ENCODE measurements at regions not wholly inside any gene's neighbourhood (a gene's known extent, or its start where the extent isn't known, plus 50 kb on each side); places are given as distances from the start of the nearest gene placed in this dataset.

DNA sequence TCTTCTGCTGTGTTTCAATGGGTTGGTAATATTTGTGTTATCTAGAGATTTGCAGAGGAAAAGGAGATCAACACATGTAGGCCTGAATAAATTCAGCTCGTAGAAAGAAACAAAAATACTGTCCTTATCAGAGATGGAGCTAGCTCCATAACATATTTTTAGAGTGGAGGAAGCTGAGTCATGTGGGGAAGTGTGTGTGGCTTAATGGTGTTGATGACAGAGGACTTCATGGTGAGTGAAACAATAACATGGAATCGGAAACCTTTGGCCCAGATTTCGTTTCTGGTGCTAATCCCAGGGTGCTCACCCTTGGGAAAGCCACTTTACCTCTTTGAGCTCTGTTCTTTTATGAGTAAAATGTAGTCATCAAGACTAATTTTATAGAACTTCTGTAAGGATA, 825.0 kb downstream of the TLR4 start:
- DNase-seq: no peak

- no peak for DNase-seq
Measured at GRCh38 chr9:118529624-118530214, 825.5 kb downstream of the TLR4 start.

GRCh38 chr9:118532592-118532991, 828.4 kb downstream of the TLR4 start:
- DNase-seq: no peak

DNA sequence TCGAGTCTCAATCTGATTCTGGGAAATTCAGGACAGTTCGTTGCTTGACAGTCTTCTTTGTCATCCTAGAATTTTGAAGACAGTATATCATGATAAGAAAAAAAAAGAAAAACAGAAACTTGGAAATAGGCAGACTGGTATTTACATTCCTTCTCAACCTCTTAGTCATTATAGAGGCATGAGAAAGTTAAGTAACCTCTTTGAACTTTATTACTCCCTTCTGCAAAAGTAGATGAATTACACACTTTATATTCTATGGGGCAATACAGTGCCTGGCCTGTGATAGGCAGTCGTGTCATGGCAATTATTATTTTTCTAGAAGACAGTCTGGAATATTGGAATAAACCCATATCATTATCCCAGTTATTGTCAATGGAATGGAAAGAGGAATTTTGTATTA, 828.9 kb downstream of the TLR4 start:
- DNase-seq: no peak

DNA sequence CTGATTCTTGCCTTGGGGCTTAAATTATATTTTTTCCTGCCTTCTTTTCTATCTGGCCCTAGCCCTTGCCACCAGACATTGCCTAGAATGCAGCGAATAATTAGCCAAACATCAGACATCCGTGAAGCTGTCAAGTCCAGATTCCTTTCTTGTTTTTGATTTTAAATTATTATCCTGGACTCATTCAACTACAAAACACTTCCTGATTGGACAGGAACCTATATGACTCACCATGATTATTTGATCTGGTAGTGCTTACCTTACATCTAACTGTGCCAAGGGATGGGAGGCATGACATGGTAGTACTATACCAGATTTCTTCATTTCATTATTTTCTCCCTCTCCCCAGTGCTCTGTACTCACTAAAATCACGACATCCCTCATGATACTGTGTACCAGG, 829.6 kb downstream of the TLR4 start:
- no peak for DNase-seq

DNA sequence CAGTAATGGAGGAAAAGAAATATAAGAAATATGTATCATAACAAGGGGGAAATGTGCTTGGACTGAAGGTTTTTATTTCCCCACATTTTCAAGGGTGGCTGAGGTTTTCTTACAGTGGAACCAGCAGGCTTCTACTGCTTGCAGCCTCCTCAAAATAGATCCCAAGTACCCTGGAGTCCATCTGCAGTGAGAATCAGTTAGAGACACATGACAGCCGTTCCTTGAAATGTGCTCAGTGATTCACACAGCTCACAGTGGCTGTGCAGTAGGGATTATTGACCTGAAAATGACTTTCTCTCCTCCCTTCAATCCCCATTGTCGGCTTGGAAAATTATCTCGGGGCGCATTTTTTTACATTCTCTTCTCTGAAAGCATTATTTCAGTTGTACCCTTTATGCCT, 832.0 kb downstream of the TLR4 start:
- no peak for DNase-seq

DNA sequence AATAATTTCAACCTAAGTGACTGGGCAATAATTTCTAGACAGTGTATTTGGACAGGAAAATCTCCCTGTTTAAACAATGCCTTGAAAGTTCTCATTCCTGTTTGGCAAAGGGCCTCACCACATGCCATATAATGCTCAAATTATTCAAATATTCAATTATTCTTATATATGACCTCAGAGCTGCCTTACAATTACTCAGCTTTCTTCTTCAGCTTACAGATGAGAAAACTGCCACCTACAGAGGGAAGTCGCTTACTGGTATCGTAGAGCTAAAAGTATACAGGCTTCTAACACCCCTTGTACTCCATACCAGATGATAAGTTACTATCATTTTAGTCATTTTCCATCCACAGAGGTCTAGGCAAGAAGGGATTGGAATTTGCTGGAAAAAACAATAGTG, 830.3 kb downstream of the BRINP1 start:
- no peak for DNase-seq

GRCh38 chr9:118553465-118553864, 815.8 kb downstream of the BRINP1 start:
- no peak for DNase-seq

- no peak for DNase-seq
Measured at GRCh38 chr9:118554987-118555386, 814.2 kb downstream of the BRINP1 start.

GRCh38 chr9:118558026-118558425, 811.2 kb downstream of the BRINP1 start:
- DNase-seq: no peak

- no peak for DNase-seq
Measured at GRCh38 chr9:118558891-118559290, 810.3 kb downstream of the BRINP1 start.

GRCh38 chr9:118561051-118561450, 808.2 kb downstream of the BRINP1 start:
- peak in 1 of 2 experiments; percentile 17 for DNase-seq

DNA sequence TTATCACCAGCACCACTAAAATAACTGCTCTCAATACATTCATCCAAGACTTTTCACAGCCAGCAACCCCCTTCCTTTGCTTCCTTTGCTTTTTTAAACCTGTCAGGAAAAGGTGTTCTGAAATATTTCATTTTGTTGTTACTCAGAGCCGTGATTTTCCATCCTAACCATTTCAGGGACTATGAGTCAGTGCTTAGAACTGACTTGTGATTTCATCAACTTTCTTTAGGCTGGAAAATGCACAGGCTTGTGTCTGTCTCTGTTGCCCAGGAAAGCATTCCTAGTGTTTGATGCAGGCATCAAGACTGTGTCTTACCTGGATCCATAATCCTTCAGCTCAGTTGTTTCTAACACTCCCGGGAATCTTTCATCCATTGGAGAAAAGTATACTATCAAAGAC, 805.6 kb downstream of the BRINP1 start:
- no peak for DNase-seq

DNA sequence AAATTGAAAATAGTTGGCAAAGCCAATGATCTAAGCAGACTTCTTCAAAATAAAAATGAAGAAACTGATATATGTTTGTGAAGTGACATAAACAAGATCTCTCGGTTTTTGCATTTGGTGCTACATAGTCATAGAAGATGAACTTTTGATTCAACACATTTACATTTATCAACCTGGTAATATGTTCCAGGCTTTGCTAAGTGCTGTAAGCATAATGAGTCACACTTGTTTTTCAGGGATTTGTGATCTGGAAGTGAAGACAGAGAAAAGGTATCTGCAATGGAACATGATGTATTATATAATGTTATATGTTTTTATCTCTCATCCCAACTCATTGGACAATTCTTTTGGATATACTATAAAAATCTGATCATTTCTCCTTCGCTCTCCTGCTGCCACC, 801.4 kb downstream of the BRINP1 start:
- DNase-seq: no peak

DNA sequence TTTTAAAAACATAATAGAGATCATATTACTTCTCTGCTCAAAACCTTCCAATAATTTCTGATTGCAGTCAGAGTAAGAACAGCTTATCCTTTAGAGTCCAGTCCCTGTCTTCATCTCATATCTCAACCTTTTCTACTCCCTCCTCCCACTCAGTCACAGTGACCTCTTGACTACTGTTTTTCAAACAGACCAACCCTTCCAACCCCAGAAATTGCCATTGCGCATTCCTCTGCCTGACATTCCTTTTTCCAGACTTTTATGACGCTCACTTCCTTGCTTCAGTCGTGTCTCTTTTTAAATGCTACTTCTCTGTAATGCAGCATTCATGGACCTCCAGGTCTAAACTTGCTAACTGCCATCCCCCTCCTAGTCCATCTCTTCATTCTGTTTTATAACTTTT, 800.5 kb downstream of the BRINP1 start:
- no peak for DNase-seq

DNA sequence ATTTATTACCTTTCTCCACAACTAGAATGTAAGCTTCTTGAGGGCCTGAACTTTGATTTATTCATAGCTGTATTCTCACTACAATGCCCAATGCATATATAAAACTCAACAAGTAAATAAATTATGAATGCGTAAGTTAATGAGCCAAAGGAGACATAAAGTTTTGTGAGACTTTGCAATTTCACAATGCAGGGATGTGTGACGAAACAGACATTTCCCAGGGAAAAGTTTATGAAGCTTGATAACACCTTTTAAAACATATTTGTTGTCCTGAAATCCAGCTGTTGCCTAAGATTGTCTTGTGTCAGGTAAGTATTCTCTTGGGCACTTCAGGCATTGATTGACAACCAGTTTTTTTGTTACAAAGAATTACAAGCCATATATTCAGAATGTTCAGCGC, 800.1 kb downstream of the BRINP1 start:
- DNase-seq: no peak

DNA sequence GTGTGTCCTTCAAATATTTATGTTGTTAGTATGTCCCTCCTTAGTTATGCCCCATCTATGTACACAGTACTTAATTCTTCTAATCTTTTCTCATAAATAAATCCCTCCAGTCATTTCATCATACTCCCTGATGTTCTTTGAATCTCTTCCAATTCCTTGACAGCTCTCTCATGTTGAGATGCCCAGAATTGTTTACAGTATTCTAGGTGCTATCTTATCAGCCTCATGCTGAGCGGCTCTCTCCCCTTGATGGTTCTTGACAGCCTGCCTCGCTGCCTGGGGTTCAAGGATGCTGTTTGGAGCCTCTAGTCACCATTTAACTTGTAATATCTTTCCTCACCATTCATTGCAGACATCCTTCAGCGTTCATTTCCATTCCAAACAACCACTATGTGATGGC, 799.2 kb downstream of the BRINP1 start:
- DNase-seq: no peak

- no peak for DNase-seq
Measured at GRCh38 chr9:118575341-118576070, 793.7 kb downstream of the BRINP1 start.

DNA sequence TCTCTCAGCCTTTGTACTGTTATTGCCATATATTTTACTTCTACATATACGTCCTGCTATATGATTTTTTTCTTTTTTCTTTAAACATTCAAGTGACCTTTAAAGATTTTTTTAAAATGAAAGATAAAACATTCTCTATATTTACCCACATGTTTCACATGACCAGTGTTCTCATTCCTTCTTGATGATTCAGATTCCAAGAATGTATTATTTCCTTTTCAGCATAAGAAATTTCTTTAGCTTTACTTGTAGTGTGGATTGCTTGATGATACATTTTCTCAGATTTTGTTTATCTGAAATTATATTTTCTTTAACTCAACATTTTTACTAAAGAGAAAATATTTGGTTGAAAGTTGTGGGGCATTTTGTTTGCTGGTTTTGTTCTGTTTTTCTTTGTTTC, 792.1 kb downstream of the BRINP1 start:
- DNase-seq: no peak

DNA sequence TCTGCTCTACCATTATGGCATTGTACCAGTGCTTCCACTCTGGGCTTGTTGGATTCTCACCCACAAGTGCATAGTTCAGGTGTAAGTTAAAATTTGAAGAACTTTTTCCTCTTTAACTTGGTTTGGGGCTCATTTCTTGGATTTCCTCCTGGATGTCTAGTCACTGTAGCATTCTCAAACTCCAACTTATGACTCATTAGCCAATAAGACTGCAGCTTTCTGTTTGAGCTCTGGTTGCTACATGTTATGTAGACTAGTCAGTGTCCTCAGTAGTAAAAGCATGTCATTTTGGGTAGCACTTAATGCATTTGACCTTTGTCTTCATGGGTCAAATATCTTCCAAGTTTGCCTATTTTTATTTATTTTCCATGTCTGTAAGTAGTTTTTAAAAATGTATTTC, 790.8 kb downstream of the BRINP1 start:
- DNase-seq: no peak

GRCh38 chr9:118583414-118583813, 785.8 kb downstream of the BRINP1 start:
- no peak for DNase-seq

- DNase-seq: no peak
Measured at GRCh38 chr9:118586978-118587377, 782.3 kb downstream of the BRINP1 start.

DNA sequence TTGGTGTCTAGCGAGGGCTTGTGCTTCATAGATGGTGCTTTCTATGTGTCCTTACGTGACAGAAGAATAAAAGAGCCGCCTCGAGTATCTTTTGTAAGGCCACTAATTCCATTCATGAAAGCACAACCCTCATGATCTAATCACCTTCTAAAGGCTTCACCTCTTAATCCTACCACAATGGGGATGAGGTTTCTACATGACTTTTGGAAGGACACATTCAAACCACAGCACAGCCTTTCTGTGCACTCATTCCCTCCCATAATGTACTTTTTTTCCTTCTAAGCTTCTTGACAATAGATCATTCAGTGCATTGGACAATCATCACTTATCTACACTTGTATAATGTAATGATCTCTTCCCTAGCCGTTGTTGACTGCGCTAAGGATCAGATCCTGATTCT, 774.8 kb downstream of the BRINP1 start:
- no peak for DNase-seq

DNA sequence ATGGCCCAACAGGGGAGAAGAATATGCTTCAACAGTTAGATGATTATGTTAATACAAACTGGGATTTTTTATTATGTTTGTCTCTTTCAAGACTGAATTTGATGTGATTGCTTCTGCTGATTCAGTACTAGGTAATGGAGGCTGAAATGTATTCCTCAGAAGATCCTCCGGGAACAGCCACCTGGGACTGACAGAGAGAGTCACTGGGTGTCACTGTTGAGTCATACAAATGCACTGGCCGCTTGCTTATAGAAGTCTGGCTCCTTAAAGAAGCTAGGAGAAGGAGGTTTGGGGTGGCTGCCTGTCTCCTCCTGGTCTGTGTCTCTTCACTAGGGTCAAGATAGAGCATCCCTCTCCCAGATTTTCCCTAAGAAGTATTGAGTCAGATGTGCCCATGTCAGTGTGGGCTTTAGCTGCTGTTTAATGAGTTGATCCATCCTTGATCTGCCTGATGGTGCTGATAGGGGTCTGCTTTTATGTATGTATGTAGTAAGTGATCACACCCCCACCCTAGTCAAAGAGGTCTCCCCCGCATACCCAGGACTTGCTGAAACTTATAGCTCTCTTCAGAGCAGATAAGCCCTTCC, 773.4 kb downstream of the BRINP1 start:
- DNase-seq: peak; percentile 52 to 74

All from NCI-H2081 (cell line).